Endothelial cell (in vitro differentiated cells): ENCODE measurements at regions not wholly inside any gene's neighbourhood (a gene's known extent, or its start where the extent isn't known, plus 50 kb on each side); places are given as distances from the start of the nearest gene placed in this dataset.

Source experiments
- DNase-seq: peaks from one replicate; pipeline ENCODE4 v3.0.0; 2021; ENCODE audit warnings: low spot score
- H3K27ac Mint-ChIP-seq: one replicate; pipeline ENCODE4 v1.8.0; 2021; ENCODE audit warnings: mixed read lengths, inconsistent platforms; ENCODE audit not compliant: unreplicated experiment
- H3K27me3 Mint-ChIP-seq: one replicate; pipeline ENCODE4 v1.8.0; 2021; ENCODE audit warnings: mild to moderate bottlenecking, moderate library complexity, mixed read lengths, inconsistent platforms; ENCODE audit not compliant: unreplicated experiment
- H3K36me3 Mint-ChIP-seq: one replicate; pipeline ENCODE4 v1.8.0; 2021; ENCODE audit warnings: mild to moderate bottlenecking, low read depth, mixed read lengths, inconsistent platforms; ENCODE audit not compliant: unreplicated experiment
- H3K4me1 Mint-ChIP-seq: one replicate; pipeline ENCODE4 v1.8.0; 2021; ENCODE audit warnings: mild to moderate bottlenecking, mixed read lengths, inconsistent platforms; ENCODE audit not compliant: unreplicated experiment
- H3K4me3 Mint-ChIP-seq: one replicate; pipeline ENCODE4 v1.8.0; 2021; ENCODE audit warnings: mild to moderate bottlenecking, mixed read lengths, inconsistent platforms; ENCODE audit not compliant: unreplicated experiment
- H3K9me3 Mint-ChIP-seq: one replicate; pipeline ENCODE4 v1.8.0; 2021; ENCODE audit warnings: mixed read lengths, inconsistent platforms; ENCODE audit not compliant: unreplicated experiment
- TF ChIP-seq, protein P1 (sequence below): fragments of 200-600 bp; sonication (generic); IDR thresholded peaks from one replicate; pipeline ENCODE4 v1.5.0; 2021; ENCODE audit warnings: antibody characterized with exemption; ENCODE audit not compliant: unreplicated experiment

DNA sequence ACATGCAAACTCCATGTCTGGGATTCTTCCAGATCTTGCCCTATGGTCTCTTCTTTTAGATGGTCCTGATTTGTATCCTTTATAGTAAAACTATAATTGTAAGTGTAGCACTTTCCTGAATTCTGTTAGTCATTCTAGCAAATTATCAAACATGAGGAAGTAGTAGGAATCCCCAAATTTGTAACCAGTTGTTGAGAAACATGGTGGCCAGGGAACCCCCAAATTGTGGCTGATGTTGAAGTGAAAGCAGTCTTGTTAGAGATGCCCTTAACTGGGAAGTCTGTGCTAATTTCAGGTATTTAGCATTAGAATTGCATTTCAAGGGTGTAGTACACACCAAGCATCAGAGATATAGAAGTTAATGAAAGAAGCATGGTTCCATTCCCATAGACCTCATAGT lies 180.4 kb upstream of the STT3B start:
- TF ChIP-seq, protein P1, sequence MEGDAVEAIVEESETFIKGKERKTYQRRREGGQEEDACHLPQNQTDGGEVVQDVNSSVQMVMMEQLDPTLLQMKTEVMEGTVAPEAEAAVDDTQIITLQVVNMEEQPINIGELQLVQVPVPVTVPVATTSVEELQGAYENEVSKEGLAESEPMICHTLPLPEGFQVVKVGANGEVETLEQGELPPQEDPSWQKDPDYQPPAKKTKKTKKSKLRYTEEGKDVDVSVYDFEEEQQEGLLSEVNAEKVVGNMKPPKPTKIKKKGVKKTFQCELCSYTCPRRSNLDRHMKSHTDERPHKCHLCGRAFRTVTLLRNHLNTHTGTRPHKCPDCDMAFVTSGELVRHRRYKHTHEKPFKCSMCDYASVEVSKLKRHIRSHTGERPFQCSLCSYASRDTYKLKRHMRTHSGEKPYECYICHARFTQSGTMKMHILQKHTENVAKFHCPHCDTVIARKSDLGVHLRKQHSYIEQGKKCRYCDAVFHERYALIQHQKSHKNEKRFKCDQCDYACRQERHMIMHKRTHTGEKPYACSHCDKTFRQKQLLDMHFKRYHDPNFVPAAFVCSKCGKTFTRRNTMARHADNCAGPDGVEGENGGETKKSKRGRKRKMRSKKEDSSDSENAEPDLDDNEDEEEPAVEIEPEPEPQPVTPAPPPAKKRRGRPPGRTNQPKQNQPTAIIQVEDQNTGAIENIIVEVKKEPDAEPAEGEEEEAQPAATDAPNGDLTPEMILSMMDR, result no peak
- Mint-ChIP-seq H3K27me3 (no peaks in the 10 kb centered on the region), H3K9me3 (no peaks in the 10 kb centered on the region), H3K27ac (no peak overlapping the region), H3K4me1 (no peaks in the 10 kb centered on the region), H3K4me3 (no peak overlapping the region), H3K36me3 (no peaks in the 10 kb centered on the region)
- no peak for DNase-seq

DNA sequence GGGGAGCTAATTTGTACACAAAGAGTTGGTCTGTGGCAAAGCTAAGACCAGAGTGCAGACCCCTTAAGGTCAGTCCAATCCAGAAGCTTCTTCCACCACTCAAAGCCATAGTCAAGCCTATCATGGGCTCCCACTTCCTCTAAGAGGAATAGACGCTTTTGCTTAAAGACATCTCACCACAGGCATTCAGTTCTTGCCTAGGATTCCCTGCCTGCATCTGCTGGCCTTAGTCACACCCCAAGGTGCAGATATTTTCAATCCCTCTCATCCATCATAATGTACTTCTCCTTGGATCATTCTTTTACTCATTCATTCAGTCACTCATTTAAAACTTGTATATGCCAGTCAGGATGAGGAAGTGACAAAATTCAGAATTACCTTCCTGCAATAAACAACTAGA lies 179.6 kb upstream of the STT3B start:
- no peak for DNase-seq
- TF ChIP-seq, protein P1, result no peak
- no peaks in the 10 kb centered on the region for H3K9me3 Mint-ChIP-seq
- no peaks in the 10 kb centered on the region for H3K4me1 Mint-ChIP-seq
- H3K27me3 Mint-ChIP-seq, result no peaks in the 10 kb centered on the region
- H3K4me3 Mint-ChIP-seq, result no peak overlapping the region
- no peak overlapping the region for H3K27ac Mint-ChIP-seq
- no peaks in the 10 kb centered on the region for H3K36me3 Mint-ChIP-seq

DNA sequence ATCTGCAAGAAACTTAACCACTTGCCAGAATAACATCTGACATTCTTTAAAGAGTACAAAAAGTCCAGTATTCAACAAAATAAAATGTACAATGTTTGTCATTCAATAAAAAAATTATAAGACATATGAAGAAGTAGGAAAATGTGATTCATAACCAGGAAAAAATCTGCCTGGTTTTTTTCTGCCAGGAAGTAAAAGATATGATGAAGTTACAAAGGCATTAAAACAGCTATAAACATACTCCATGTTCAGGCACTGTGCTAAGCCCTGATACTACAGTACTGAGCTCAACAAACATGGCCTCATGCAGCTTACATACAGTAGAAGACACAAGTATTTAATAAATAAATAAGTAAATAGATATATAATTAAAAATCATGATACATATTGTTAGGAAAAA lies 178.4 kb upstream of the STT3B start:
- no peaks in the 10 kb centered on the region for H3K36me3 Mint-ChIP-seq
- no peak overlapping the region for H3K4me3 Mint-ChIP-seq
- no peaks in the 10 kb centered on the region for H3K4me1 Mint-ChIP-seq
- DNase-seq, result no peak
- H3K27me3 Mint-ChIP-seq, result no peaks in the 10 kb centered on the region
- no peaks in the 10 kb centered on the region for H3K9me3 Mint-ChIP-seq
- H3K27ac Mint-ChIP-seq, result no peak overlapping the region
- TF ChIP-seq, protein P1, result no peak

DNA sequence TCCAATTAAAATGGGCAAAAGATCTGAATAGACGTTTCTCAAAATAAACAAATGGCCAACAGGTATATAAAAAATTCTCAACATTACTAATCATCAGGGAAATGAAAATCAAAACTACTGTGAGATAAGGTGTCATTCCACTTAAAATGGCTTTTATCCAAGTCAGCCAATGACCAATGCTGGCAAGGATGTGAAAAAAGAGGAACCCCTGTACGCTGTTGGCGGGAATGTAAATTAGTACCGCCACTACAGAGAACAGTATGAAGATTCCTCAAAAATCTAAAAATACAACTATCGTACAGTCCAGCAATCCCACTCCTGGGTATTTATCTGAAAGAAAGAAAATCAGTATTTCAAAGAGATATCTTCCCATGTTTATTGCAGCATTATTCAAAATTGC lies 176.9 kb upstream of the STT3B start:
- Mint-ChIP-seq H3K4me3 (no peak overlapping the region), H3K9me3 (no peaks in the 10 kb centered on the region)

DNA sequence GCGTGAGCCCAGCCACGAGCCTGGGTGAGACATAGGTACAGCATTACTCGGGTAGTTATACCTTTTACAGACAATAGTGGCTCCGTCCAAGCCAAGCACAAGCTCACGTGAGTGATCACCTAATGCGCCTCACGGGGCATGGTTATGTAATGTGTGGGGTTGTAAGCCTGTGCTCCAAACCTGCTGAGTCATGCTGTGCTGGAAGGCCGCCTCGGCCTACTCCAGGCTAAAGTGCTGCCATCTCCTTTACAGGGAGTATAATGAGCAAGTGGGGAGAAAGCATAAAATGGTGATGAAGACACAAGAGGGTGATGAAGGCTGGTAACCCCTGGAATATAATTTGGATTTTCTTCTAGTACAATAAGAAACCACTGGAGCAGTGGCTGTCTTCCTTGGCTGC lies 175.8 kb upstream of the STT3B start:
- DNase-seq, result no peak
- Mint-ChIP-seq H3K27ac (no peak overlapping the region), H3K27me3 (no peaks in the 10 kb centered on the region), H3K36me3 (no peaks in the 10 kb centered on the region), H3K4me3 (no peak overlapping the region), H3K4me1 (no peaks in the 10 kb centered on the region), H3K9me3 (no peaks in the 10 kb centered on the region)
- TF ChIP-seq, protein P1, result no peak

More for the DNA sequence above, 176.9 kb upstream of the STT3B start:
- TF ChIP-seq, protein P1, result no peak
- Mint-ChIP-seq H3K36me3 (no peaks in the 10 kb centered on the region), H3K4me1 (no peaks in the 10 kb centered on the region), H3K27me3 (no peaks in the 10 kb centered on the region), H3K27ac (no peak overlapping the region)
- DNase-seq, result no peak
